ENCODE measurements at regions not wholly inside any gene's neighbourhood (a gene's known extent, or its start where the extent isn't known, plus 50 kb on each side); places are given as distances from the start of the nearest gene placed in this dataset.

DNA sequence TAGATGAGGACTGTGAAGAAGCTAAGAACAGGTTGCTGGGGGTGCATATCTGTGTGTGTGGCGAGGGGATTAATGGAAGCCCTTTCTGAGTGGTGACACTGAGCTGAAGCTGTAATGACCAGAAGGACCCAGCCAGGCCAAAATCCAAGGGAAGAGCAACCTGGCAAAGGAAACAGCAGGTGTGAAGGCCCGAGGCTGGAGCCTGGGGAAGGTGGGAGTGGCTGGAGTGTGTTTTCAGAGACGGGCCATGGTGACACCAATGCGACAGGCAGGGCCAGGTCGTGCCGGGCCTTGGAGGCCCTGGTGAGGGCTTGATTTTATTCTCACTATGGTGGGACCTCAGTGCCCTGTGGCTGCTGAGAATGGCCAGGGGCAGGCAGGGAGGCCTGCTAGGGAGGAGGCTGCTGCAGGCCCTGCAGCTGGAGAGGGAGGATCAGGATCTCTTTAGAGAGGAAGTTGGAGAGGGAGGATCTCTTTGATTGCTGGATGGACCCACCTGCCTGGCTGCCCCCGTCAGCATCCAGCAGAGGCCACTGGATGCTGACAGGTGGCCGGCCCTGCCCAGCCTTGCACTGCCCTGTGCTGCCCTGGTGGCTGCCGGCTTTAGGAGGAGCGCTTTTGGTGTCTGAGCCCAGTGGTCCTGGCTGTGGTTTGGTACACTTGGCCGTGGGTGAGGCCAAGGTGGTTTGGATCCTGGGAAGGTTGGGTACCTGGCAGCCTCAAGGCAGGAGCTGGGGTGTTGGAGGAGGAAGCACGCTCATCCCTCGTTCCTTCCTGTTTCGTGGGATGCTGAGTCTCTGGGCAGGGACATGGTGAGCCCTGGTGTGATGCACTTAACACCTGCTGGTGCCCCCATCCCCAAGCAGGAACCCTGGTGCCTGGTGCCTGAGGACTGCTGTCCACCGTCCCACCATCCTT is 188.3 kb downstream of the SEC14L1 start:
- Histone ChIP-seq H3K56ac (ENCODE audit: low read length) (no peak overlapping the region), H3K27me3 (ENCODE audit: insufficient read depth, low read length, poor library complexity) (no peaks in the 10 kb centered on the region), H3K4me3 (ENCODE audit: low read length) (no peak overlapping the region), H3K36me3 (ENCODE audit: control insufficient read depth, insufficient read depth, low read length) (no peaks in the 10 kb centered on the region), H3K23ac (ENCODE audit: low read length) (no peak overlapping the region), H2BK5ac (ENCODE audit: low read length) (no peak overlapping the region), H3K79me2 (ENCODE audit: control insufficient read depth, insufficient read depth, low read length) (peaks cover 2% of the 10 kb centered on the region), H2BK120ac (ENCODE audit: low read depth, low read length) (no peak overlapping the region), H4K8ac (ENCODE audit: low read depth, low read length) (no peak overlapping the region), H3K4me1 (ENCODE audit: control insufficient read depth, low read depth, low read length) (no peaks in the 10 kb centered on the region), H2BK15ac (replicated peaks; ENCODE audit: low read depth) (no peak overlapping the region), H3K79me1 (ENCODE audit: low read length) (peaks cover 5% of the 10 kb centered on the region), H4K5ac (ENCODE audit: low read length) (no peak overlapping the region), H3K4me2 (ENCODE audit: low read length) (no peak overlapping the region), H3K18ac (ENCODE audit: low read length) (no peak overlapping the region), H3K9ac (ENCODE audit: low read length) (no peak overlapping the region), H2AK5ac (ENCODE audit: low read length) (no peak overlapping the region), H3K4ac (ENCODE audit: low read depth, low read length) (no peak overlapping the region), H3K27ac (ENCODE audit: low read depth, low read length) (no peak overlapping the region)
- no peak for DNase-seq
- WGBS (ENCODE audit: extremely low coverage, insufficient coverage, low lambda C conversion rate) = no CpG with 5 or more reads among the region's 15 CpGs

GRCh38 chr17:77329741-77330531 is 189.2 kb downstream of the SEC14L1 start:
- H3K18ac ChIP-seq (ENCODE audit: low read length) = no peak overlapping the region
- no peak overlapping the region for H3K4me2 ChIP-seq (ENCODE audit: low read length)
- H3K4me3 ChIP-seq (ENCODE audit: low read length) = no peak overlapping the region
- H3K9ac ChIP-seq (ENCODE audit: low read length) = no peak overlapping the region
- H3K79me1 ChIP-seq (ENCODE audit: low read length) = peaks cover 5% of the 10 kb centered on the region
- no peak overlapping the region for H2AK5ac ChIP-seq (ENCODE audit: low read length)
- no peaks in the 10 kb centered on the region for H3K4me1 ChIP-seq (ENCODE audit: control insufficient read depth, low read depth, low read length)
- no peak overlapping the region for H4K8ac ChIP-seq (ENCODE audit: low read depth, low read length)
- no peak for DNase-seq
- no peak overlapping the region for H3K56ac ChIP-seq (ENCODE audit: low read length)
- H2BK15ac ChIP-seq (replicated peaks; ENCODE audit: low read depth) = no peak overlapping the region
- H2BK120ac ChIP-seq (ENCODE audit: low read depth, low read length) = no peak overlapping the region
- peaks cover 2% of the 10 kb centered on the region for H3K79me2 ChIP-seq (ENCODE audit: control insufficient read depth, insufficient read depth, low read length)
- WGBS (ENCODE audit: extremely low coverage, insufficient coverage, low lambda C conversion rate) = no CpG with 5 or more reads among the region's 21 CpGs
- no peaks in the 10 kb centered on the region for H3K36me3 ChIP-seq (ENCODE audit: control insufficient read depth, insufficient read depth, low read length)
- H4K5ac ChIP-seq (ENCODE audit: low read length) = no peak overlapping the region
- H3K27me3 ChIP-seq (ENCODE audit: insufficient read depth, low read length, poor library complexity) = no peaks in the 10 kb centered on the region
- no peak overlapping the region for H3K23ac ChIP-seq (ENCODE audit: low read length)
- no peak overlapping the region for H3K4ac ChIP-seq (ENCODE audit: low read depth, low read length)
- H2BK5ac ChIP-seq (ENCODE audit: low read length) = no peak overlapping the region
- no peak overlapping the region for H3K27ac ChIP-seq (ENCODE audit: low read depth, low read length)

- Histone ChIP-seq H2BK5ac (ENCODE audit: low read length) (no peak overlapping the region), H3K18ac (ENCODE audit: low read length) (no peak overlapping the region), H3K4ac (ENCODE audit: low read depth, low read length) (no peak overlapping the region), H2BK15ac (replicated peaks; ENCODE audit: low read depth) (no peak overlapping the region), H2BK120ac (ENCODE audit: low read depth, low read length) (no peak overlapping the region), H3K56ac (ENCODE audit: low read length) (no peak overlapping the region), H3K27ac (ENCODE audit: low read depth, low read length) (no peak overlapping the region), H3K4me2 (ENCODE audit: low read length) (no peak overlapping the region), H3K36me3 (ENCODE audit: control insufficient read depth, insufficient read depth, low read length) (no peaks in the 10 kb centered on the region), H3K4me1 (ENCODE audit: control insufficient read depth, low read depth, low read length) (no peaks in the 10 kb centered on the region), H3K79me1 (ENCODE audit: low read length) (peaks cover 4% of the 10 kb centered on the region), H3K27me3 (ENCODE audit: insufficient read depth, low read length, poor library complexity) (no peaks in the 10 kb centered on the region), H4K5ac (ENCODE audit: low read length) (no peak overlapping the region), H3K23ac (ENCODE audit: low read length) (no peak overlapping the region), H3K4me3 (ENCODE audit: low read length) (no peak overlapping the region), H3K79me2 (ENCODE audit: control insufficient read depth, insufficient read depth, low read length) (no peaks in the 10 kb centered on the region), H3K9ac (ENCODE audit: low read length) (no peak overlapping the region), H4K8ac (ENCODE audit: low read depth, low read length) (no peak overlapping the region), H2AK5ac (ENCODE audit: low read length) (no peak overlapping the region)
- no peak for DNase-seq
- no CpG with 5 or more reads among the region's 10 CpGs for WGBS (ENCODE audit: extremely low coverage, insufficient coverage, low lambda C conversion rate)
These were observed 189.9 kb downstream of the SEC14L1 start for GRCh38 chr17:77330602-77331081.

- H3K36me3 ChIP-seq (ENCODE audit: control insufficient read depth, insufficient read depth, low read length) = no peaks in the 10 kb centered on the region
- peak overlapping the region; percentile 60 for H3K9ac ChIP-seq (ENCODE audit: low read length)
- no peak overlapping the region for H3K23ac ChIP-seq (ENCODE audit: low read length)
- H2BK5ac ChIP-seq (ENCODE audit: low read length) = no peak overlapping the region
- no peaks in the 10 kb centered on the region for H3K79me1 ChIP-seq (ENCODE audit: low read length)
- H3K18ac ChIP-seq (ENCODE audit: low read length) = peak overlapping the region; percentile 72
- no peak overlapping the region for H3K4ac ChIP-seq (ENCODE audit: low read depth, low read length)
- DNase-seq = peak; percentile 87
- no peak overlapping the region for H2BK120ac ChIP-seq (ENCODE audit: low read depth, low read length)
- H3K4me2 ChIP-seq (ENCODE audit: low read length) = peak overlapping the region; percentile 44
- peak overlapping the region; percentile 45 for H2AK5ac ChIP-seq (ENCODE audit: low read length)
- H3K56ac ChIP-seq (ENCODE audit: low read length) = peak overlapping the region; percentile 86
- H3K27ac ChIP-seq (ENCODE audit: low read depth, low read length) = no peak overlapping the region
- H3K79me2 ChIP-seq (ENCODE audit: control insufficient read depth, insufficient read depth, low read length) = no peaks in the 10 kb centered on the region
- no peak overlapping the region for H4K8ac ChIP-seq (ENCODE audit: low read depth, low read length)
- no peaks in the 10 kb centered on the region for H3K27me3 ChIP-seq (ENCODE audit: insufficient read depth, low read length, poor library complexity)
- no peak overlapping the region for H3K4me3 ChIP-seq (ENCODE audit: low read length)
- H2BK15ac ChIP-seq (replicated peaks; ENCODE audit: low read depth) = no peak overlapping the region
- H4K5ac ChIP-seq (ENCODE audit: low read length) = no peak overlapping the region
- no CpG with 5 or more reads among the region's 23 CpGs for WGBS (ENCODE audit: extremely low coverage, insufficient coverage, low lambda C conversion rate)
- H3K4me1 ChIP-seq (ENCODE audit: control insufficient read depth, low read depth, low read length) = no peaks in the 10 kb centered on the region
These were observed 190.6 kb downstream of the SEC14L1 start for GRCh38 chr17:77331301-77331864.

GRCh38 chr17:77332034-77332971 is 191.5 kb downstream of the SEC14L1 start:
- Histone ChIP-seq H3K36me3 (ENCODE audit: control insufficient read depth, insufficient read depth, low read length) (no peaks in the 10 kb centered on the region), H3K4me3 (ENCODE audit: low read length) (no peak overlapping the region), H2BK120ac (ENCODE audit: low read depth, low read length) (no peak overlapping the region), H3K27me3 (ENCODE audit: insufficient read depth, low read length, poor library complexity) (no peaks in the 10 kb centered on the region), H3K9ac (ENCODE audit: low read length) (no peak overlapping the region), H2BK5ac (ENCODE audit: low read length) (no peak overlapping the region), H3K23ac (ENCODE audit: low read length) (no peak overlapping the region), H3K4me1 (ENCODE audit: control insufficient read depth, low read depth, low read length) (no peaks in the 10 kb centered on the region), H3K27ac (ENCODE audit: low read depth, low read length) (no peak overlapping the region), H3K79me2 (ENCODE audit: control insufficient read depth, insufficient read depth, low read length) (no peaks in the 10 kb centered on the region), H3K56ac (ENCODE audit: low read length) (no peak overlapping the region), H2AK5ac (ENCODE audit: low read length) (no peak overlapping the region), H4K8ac (ENCODE audit: low read depth, low read length) (no peak overlapping the region), H4K5ac (ENCODE audit: low read length) (no peak overlapping the region), H2BK15ac (replicated peaks; ENCODE audit: low read depth) (no peak overlapping the region), H3K79me1 (ENCODE audit: low read length) (no peaks in the 10 kb centered on the region), H3K18ac (ENCODE audit: low read length) (no peak overlapping the region), H3K4me2 (ENCODE audit: low read length) (no peak overlapping the region), H3K4ac (ENCODE audit: low read depth, low read length) (no peak overlapping the region)
- DNase-seq = no peak
- no CpG with 5 or more reads among the region's 13 CpGs for WGBS (ENCODE audit: extremely low coverage, insufficient coverage, low lambda C conversion rate)

Data from mesendoderm (in vitro differentiated cells).